B cell (primary cell): ENCODE measurements at regions not wholly inside any gene's neighbourhood (a gene's known extent, or its start where the extent isn't known, plus 50 kb on each side); places are given as distances from the start of the nearest gene placed in this dataset.
"Not testable (repeated sequence)": the region's sequence is repeated elsewhere in the genome, so short reads cannot be mapped to it uniquely, and the experiment has no call there.

Experiments used
- ATAC-seq: fragments of 200-7000 bp; cut with Tn5 transposase; one replicate; pipeline ENCODE4 v1.10.0; 2021; ENCODE audit warnings: low read depth, mild to moderate bottlenecking, moderate number of reproducible peaks, moderate library complexity
- CTCF ChIA-PET: fragments of 350-600 bp; sonication (Branson Sonifier 250); formaldehyde crosslinking; loops from one replicate; lab custom pipeline; 2021; ENCODE audit warnings: antibody characterized with exemption, inconsistent platforms; lab: Charles Lee
- POLR2A ChIA-PET: fragments of 350-600 bp; sonication (Branson Sonifier 250); formaldehyde crosslinking; loops from one replicate; lab custom pipeline; 2021; ENCODE audit warnings: antibody characterized with exemption; lab: Charles Lee
- DNase-seq: peaks from one replicate; pipeline ENCODE4 v3.0.0; 2013
- H2AFZ ChIP-seq: 2 replicates; pipeline ENCODE4 v1.6.1; 2012; ENCODE audit warnings: mild to moderate bottlenecking, low read depth, low read length; ENCODE audit not compliant: insufficient read depth, poor library complexity, severe bottlenecking
- H3K27ac ChIP-seq, 2 donors: 1 replicate in 1 of 2; 2 replicates in 1 of 2; pipeline ENCODE4 v1.5.1; 2012 to 2013; ENCODE audit warnings: low read length in 2 of 2, mild to moderate bottlenecking in 2 of 2, moderate library complexity in 1 of 2
- H3K27me3 ChIP-seq, 4 experiments: fragments of 200-600 bp in 1 of 4; sonication (generic) in 1 of 4; replicated peaks in 1 of 4; 1 replicate in 2 of 4; 2 replicates in 2 of 4; pipeline versions ENCODE4 v1.6.1 to v1.7.0; 2013 to 2016; ENCODE audit warnings: low read length in 3 of 4, mild to moderate bottlenecking in 2 of 4, mixed read lengths in 1 of 4, moderate library complexity in 1 of 4; ENCODE audit not compliant: insufficient read depth in 4 of 4, control insufficient read depth in 3 of 4; ENCODE audit errors: control extremely low read depth in 1 of 4
- H3K36me3 ChIP-seq, 2 experiments: replicated peaks in 1 of 2; 1 replicate in 1 of 2; 2 replicates in 1 of 2; pipeline versions ENCODE4 v1.6.1 to v1.7.1; 2013; ENCODE audit warnings: low read length in 1 of 2; ENCODE audit not compliant: insufficient read depth in 2 of 2, control insufficient read depth in 1 of 2; ENCODE audit errors: control extremely low read depth in 1 of 2, extremely low read depth in 1 of 2
- H3K4me1 ChIP-seq, 2 donors: fragments of 200-600 bp in 1 of 2; sonication (generic) in 1 of 2; 1 replicate in 1 of 2; 2 replicates in 1 of 2; pipeline versions ENCODE4 v1.5.1 to v1.6.1; 2013 to 2017; ENCODE audit warnings: low read length in 2 of 2; ENCODE audit not compliant: control insufficient read depth in 2 of 2, insufficient read depth in 2 of 2
- H3K4me2 ChIP-seq: replicated peaks from 2 replicates; pipeline ENCODE3; 2012; ENCODE audit warnings: mild to moderate bottlenecking, low read depth, low read length; ENCODE audit not compliant: poor library complexity, severe bottlenecking
- H3K4me3 ChIP-seq, 5 experiments: fragments of 200-600 bp in 1 of 5; sonication (generic) in 1 of 5; 1 replicate in 3 of 5; 2 replicates in 2 of 5; pipeline versions ENCODE4 v1.5.1 to v1.7.0; 2011 to 2016; ENCODE audit warnings: low read length in 4 of 5, mild to moderate bottlenecking in 4 of 5, low read depth in 2 of 5, control low read depth in 1 of 5, moderate library complexity in 1 of 5; ENCODE audit not compliant: insufficient read depth in 1 of 5; ENCODE audit errors: control extremely low read depth in 1 of 5, extremely low read depth in 1 of 5
- H3K79me2 ChIP-seq: fragments of 200-600 bp; sonication (generic); one replicate; pipeline ENCODE4 v1.6.0; 2016; ENCODE audit warnings: low read length; ENCODE audit not compliant: control insufficient read depth, insufficient read depth
- H3K9ac ChIP-seq: fragments of 200-600 bp; sonication (generic); 2 replicates; pipeline ENCODE4 v1.6.1; 2017; ENCODE audit warnings: mild to moderate bottlenecking, low read length, moderate library complexity
- H3K9me3 ChIP-seq, 3 donors: one replicate each; pipeline versions ENCODE4 v1.6.1 to v1.7.1; 2013; ENCODE audit warnings: low read length in 2 of 3; ENCODE audit not compliant: control insufficient read depth in 2 of 3, insufficient read depth in 1 of 3; ENCODE audit errors: control extremely low read depth in 1 of 3
- H4K20me1 ChIP-seq: 2 replicates; pipeline ENCODE4 v1.6.0; 2012; ENCODE audit warnings: mild to moderate bottlenecking, low read length; ENCODE audit not compliant: insufficient read depth, control insufficient read depth, poor library complexity, severe bottlenecking
- H3K27ac Mint-ChIP-seq: one replicate; pipeline ENCODE4 v1.8.0; 2021; ENCODE audit warnings: mixed read lengths
- H3K27me3 Mint-ChIP-seq: one replicate; pipeline ENCODE4 v1.8.0; 2021; ENCODE audit warnings: mixed read lengths
- H3K4me1 Mint-ChIP-seq: one replicate; pipeline ENCODE4 v1.8.0; 2021; ENCODE audit warnings: mixed read lengths
- H3K4me3 Mint-ChIP-seq: one replicate; pipeline ENCODE4 v1.8.0; 2021; ENCODE audit warnings: mixed read lengths
- H3K9me3 Mint-ChIP-seq: one replicate; pipeline ENCODE4 v1.8.0; 2022; ENCODE audit warnings: mixed read lengths; ENCODE audit not compliant: insufficient read depth
- CTCF ChIP-seq: fragments of 200-600 bp; IDR thresholded peaks from one replicate; pipeline ENCODE4 v1.8.0; 2022; ENCODE audit warnings: antibody characterized with exemption, mild to moderate bottlenecking
- EZH2 ChIP-seq: IDR thresholded peaks from 2 replicates; pipeline ENCODE4 v1.6.1; 2012; ENCODE audit warnings: borderline replicate concordance, low read depth, mild to moderate bottlenecking, moderate library complexity, low read length; ENCODE audit not compliant: insufficient read depth, poor library complexity, severe bottlenecking
- WGBS: methylation state at CpG from one replicate; pipeline ENCODE4 v1.1.5; 2013; ENCODE audit warnings: missing lambda C conversion rate; ENCODE audit not compliant: insufficient coverage; 5-methylcytosine and 5-hydroxymethylcytosine counted together
- intact Hi-C: fragments of 100-400 bp; cut with micrococcal nuclease; formaldehyde crosslinking; loops from one replicate; pipeline ENCODE4 v1.10.0; 2022

GRCh38 chr1:65541161-65541560, 120.7 kb downstream of the LEPR start:
- POLR2A ChIA-PET, result no interaction called here

GRCh38 chr1:65541865-65542264, 121.4 kb downstream of the LEPR start:
- no peak overlapping the region for H3K27ac Mint-ChIP-seq
- no peak for ATAC-seq
- H3K27me3 Mint-ChIP-seq, result no peaks in the 10 kb centered on the region
- Histone ChIP-seq H3K9ac (no peak overlapping the region), H3K9me3 (no peaks in the 10 kb centered on the region), H3K36me3 (no peaks in the 10 kb centered on the region), H3K79me2 (no peaks in the 10 kb centered on the region), H3K27me3 (no peaks in the 10 kb centered on the region), H3K4me2 (no peak overlapping the region), H3K27ac (no peak overlapping the region), H4K20me1 (no peaks in the 10 kb centered on the region), H3K4me1 (no peaks in the 10 kb centered on the region), H3K4me3 (no peak overlapping the region), H2AFZ (no peak overlapping the region)
- ChIA-PET CTCF (no interaction called here), POLR2A (no interaction called here)
- H3K4me1 Mint-ChIP-seq, result no peaks in the 10 kb centered on the region
- no peak for DNase-seq
- no peak for TF ChIP-seq EZH2
- TF ChIP-seq CTCF, result no peak
- intact Hi-C loops, result no loop called here
- H3K4me3 Mint-ChIP-seq, result no peak overlapping the region
- no peaks in the 10 kb centered on the region for H3K9me3 Mint-ChIP-seq

More at GRCh38 chr1:65541161-65541560, 120.7 kb downstream of the LEPR start:
- WGBS, result no CpG with 5 or more reads among the region's 2 CpGs
- no peaks in the 10 kb centered on the region for H3K9me3 ChIP-seq
- H3K79me2 ChIP-seq, result no peaks in the 10 kb centered on the region
- H3K36me3 ChIP-seq, result no peaks in the 10 kb centered on the region
- H3K4me3 ChIP-seq, result no peak overlapping the region
- no peak overlapping the region for H3K27ac Mint-ChIP-seq
- no peak overlapping the region for H3K4me2 ChIP-seq
- H3K27me3 Mint-ChIP-seq, result no peaks in the 10 kb centered on the region
- TF ChIP-seq CTCF (no peak), EZH2 (no peak)
- no peak overlapping the region for H2AFZ ChIP-seq
- ATAC-seq (no peak), DNase-seq (no peak)
- CTCF ChIA-PET, result no interaction called here
- intact Hi-C loops, result no loop called here
- H3K27me3 ChIP-seq, result no peaks in the 10 kb centered on the region
- no peaks in the 10 kb centered on the region for H3K4me1 Mint-ChIP-seq
- H3K9me3 Mint-ChIP-seq, result no peaks in the 10 kb centered on the region
- no peak overlapping the region for H3K9ac ChIP-seq
- H3K4me3 Mint-ChIP-seq, result no peak overlapping the region
- no peak overlapping the region for H3K27ac ChIP-seq
- no peaks in the 10 kb centered on the region for H4K20me1 ChIP-seq
- H3K4me1 ChIP-seq, result no peaks in the 10 kb centered on the region

DNA sequence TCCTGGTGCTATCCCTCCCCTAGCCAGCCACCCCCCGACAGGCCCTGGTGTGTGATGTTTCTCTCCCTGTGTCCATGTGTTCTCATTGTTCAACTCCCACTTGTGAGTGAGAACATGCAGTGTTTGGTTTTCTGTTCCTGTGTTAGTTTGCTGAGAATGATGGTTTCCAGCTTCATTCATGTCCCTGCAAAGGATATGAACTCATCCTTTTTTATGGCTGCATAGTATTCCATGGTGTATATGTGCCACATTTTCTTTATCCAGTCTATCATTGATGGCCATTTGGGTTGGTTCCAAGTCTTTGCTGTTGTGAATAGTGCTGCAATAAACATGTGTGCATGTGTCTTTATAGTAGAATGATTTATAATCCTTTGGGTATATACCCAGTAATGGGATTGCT, 122.1 kb downstream of the LEPR start:
- H2AFZ ChIP-seq, H4K20me1 ChIP-seq, H3K79me2 ChIP-seq, ATAC-seq, H3K4me3 ChIP-seq, CTCF ChIA-PET, H3K9ac ChIP-seq, intact Hi-C loops, H3K4me1 ChIP-seq, H3K27ac Mint-ChIP-seq, H3K27me3 Mint-ChIP-seq, H3K27me3 ChIP-seq, H3K4me3 Mint-ChIP-seq, H3K27ac ChIP-seq, DNase-seq, H3K36me3 ChIP-seq, H3K9me3 ChIP-seq, POLR2A ChIA-PET, H3K9me3 Mint-ChIP-seq, H3K4me1 Mint-ChIP-seq, H3K4me2 ChIP-seq: not testable (repeated sequence)
- WGBS, result no CpG with 5 or more reads among the region's 1 CpG
